ENCODE measurements at regions not wholly inside any gene's neighbourhood (a gene's known extent, or its start where the extent isn't known, plus 50 kb on each side); places are given as distances from the start of the nearest gene placed in this dataset.

- no peak for DNase-seq (ENCODE audit: low spot score)
- TF ChIP-seq CTCF (IDR thresholded peaks at IDR 0.05) = no peak
- no peak for ATAC-seq (ENCODE audit: low FRiP score)
Observed at GRCh38 chr22:49202226-49202625, 625.4 kb downstream of the BRD1 start.

GRCh38 chr22:49201046-49201970, 626.4 kb downstream of the BRD1 start:
- ATAC-seq (ENCODE audit: low FRiP score) = no peak
- DNase-seq (ENCODE audit: low spot score) = no peak
- no peak for TF ChIP-seq CTCF (IDR thresholded peaks at IDR 0.05)

- DNase-seq (ENCODE audit: low spot score) (no peak), ATAC-seq (ENCODE audit: low FRiP score) (no peak)
- no peak for TF ChIP-seq CTCF (IDR thresholded peaks at IDR 0.05)
Observed at GRCh38 chr22:49199224-49199623, 628.4 kb downstream of the BRD1 start.

- TF ChIP-seq CTCF (IDR thresholded peaks at IDR 0.05) = no peak
- DNase-seq (ENCODE audit: low spot score) (peak; percentile 7), ATAC-seq (ENCODE audit: low FRiP score) (no peak)
Observed at GRCh38 chr22:49198705-49199084, 629.0 kb downstream of the BRD1 start.

- DNase-seq (ENCODE audit: low spot score) (no peak), ATAC-seq (ENCODE audit: low FRiP score) (no peak)
- no peak for TF ChIP-seq CTCF (IDR thresholded peaks at IDR 0.05)
Observed at GRCh38 chr22:49197986-49198704, 629.5 kb downstream of the BRD1 start.

- ATAC-seq (ENCODE audit: low FRiP score) (no peak), DNase-seq (ENCODE audit: low spot score) (peak; percentile 17)
- no peak for TF ChIP-seq CTCF (IDR thresholded peaks at IDR 0.05)
Observed at GRCh38 chr22:49197505-49197904, 630.2 kb downstream of the BRD1 start.

Measured in omental fat pad (tissue), 3 donors.